D721Med (cell line): ENCODE measurements at regions not wholly inside any gene's neighbourhood (a gene's known extent, or its start where the extent isn't known, plus 50 kb on each side); places are given as distances from the start of the nearest gene placed in this dataset.

Source experiments
- DNase-seq: peaks from one replicate; pipeline ENCODE4 v3.0.0; 2011; ENCODE audit warnings: low spot score; ENCODE audit not compliant: insufficient read length
- FAIRE-seq: peaks from 2 replicates; lab custom pipeline; 2011; peaks lifted over from hg19 to GRCh38; lab: Jason Lieb, UNC
- TF ChIP-seq, protein P1 (sequence below): IDR thresholded peaks from 2 replicates; pipeline ENCODE4 v1.5.1; 2012; ENCODE audit warnings: mild to moderate bottlenecking, control low read depth; ENCODE audit not compliant: insufficient read depth; ENCODE audit errors: missing control alignments

DNA sequence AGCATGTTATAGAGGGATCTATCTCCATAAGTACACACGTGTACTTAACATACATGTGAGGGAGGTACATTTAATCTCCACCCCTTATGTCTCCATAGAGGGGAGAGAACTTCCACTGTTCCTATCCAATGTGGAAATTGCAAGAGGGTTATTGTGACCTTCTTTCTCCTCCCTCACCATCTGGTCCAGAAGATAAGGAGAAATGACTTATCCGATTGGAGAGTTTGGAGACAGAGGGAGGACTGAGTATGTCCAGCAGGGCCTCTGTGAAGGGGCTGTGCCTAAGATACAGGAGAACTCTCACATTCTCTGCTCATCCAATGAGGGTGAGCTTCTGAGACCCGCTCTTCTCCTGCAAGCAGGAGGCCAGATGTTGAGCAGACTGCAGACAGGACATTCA is 113.1 kb downstream of the QDPR start:
- no peak for DNase-seq
- FAIRE-seq, result no peak
- TF ChIP-seq, protein P1, sequence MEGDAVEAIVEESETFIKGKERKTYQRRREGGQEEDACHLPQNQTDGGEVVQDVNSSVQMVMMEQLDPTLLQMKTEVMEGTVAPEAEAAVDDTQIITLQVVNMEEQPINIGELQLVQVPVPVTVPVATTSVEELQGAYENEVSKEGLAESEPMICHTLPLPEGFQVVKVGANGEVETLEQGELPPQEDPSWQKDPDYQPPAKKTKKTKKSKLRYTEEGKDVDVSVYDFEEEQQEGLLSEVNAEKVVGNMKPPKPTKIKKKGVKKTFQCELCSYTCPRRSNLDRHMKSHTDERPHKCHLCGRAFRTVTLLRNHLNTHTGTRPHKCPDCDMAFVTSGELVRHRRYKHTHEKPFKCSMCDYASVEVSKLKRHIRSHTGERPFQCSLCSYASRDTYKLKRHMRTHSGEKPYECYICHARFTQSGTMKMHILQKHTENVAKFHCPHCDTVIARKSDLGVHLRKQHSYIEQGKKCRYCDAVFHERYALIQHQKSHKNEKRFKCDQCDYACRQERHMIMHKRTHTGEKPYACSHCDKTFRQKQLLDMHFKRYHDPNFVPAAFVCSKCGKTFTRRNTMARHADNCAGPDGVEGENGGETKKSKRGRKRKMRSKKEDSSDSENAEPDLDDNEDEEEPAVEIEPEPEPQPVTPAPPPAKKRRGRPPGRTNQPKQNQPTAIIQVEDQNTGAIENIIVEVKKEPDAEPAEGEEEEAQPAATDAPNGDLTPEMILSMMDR, result no peak

DNA sequence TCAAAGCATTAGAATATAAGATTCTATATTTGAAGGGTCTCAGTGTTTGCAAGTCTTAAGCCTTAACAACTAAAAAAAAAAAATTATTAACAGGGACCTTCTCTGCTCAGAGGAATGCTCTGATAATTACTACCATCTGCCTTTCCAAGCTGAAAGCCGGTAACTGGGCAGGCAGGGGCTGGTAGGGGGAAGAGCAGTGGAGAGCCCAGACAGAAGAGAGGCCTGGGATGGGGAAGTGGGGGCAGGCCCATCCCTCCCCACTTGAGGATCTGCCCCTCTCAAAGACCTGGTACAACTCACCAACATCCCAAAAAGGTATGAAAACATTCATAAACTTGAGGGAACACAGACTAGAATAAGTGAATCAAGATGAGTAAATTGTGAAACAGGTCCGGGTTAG is 113.9 kb downstream of the QDPR start:
- no peak for DNase-seq
- no peak for FAIRE-seq
- TF ChIP-seq, protein P1, result no peak

DNA sequence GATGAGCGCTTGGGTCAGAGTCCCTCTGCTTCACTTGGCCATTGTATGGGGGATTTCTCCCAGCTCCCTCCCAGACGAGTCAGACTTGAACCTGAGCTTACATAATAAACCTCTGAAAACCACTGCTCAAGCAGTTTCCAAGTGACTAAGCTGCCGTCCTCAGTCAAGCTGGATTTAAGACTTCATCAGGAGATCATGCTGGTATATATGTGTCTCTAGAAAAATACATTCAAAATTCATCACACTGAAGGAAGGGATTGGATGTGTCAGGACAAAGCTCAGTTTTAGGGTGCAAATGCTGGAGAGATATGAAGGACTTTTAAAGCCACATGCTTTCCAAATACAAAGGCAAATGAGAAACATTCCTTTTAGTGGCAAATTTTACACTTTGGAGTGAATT is 114.3 kb downstream of the QDPR start:
- no peak for FAIRE-seq
- TF ChIP-seq, protein P1, result no peak
- DNase-seq, result no peak

DNA sequence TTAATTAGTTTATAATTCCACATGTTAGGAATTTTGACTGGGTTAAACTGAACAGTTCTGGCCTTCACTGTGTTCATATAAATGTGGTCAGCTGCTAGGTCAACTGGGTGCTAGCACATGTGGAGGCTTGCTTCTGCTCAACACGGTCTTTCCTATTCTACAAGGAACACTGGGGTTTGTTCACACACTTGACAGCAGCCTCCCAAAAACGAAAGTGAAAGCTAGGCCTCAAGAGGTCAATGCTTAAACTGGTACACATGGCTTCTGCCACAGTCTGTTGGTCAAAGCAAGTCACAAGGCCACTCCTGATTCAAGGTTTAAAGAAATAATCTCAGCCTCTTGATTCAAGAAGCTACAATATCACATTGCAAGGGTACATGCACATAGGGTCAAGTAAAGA is 126.5 kb downstream of the QDPR start:
- DNase-seq (no peak), FAIRE-seq (no peak)
- TF ChIP-seq, protein P1, result no peak

DNA sequence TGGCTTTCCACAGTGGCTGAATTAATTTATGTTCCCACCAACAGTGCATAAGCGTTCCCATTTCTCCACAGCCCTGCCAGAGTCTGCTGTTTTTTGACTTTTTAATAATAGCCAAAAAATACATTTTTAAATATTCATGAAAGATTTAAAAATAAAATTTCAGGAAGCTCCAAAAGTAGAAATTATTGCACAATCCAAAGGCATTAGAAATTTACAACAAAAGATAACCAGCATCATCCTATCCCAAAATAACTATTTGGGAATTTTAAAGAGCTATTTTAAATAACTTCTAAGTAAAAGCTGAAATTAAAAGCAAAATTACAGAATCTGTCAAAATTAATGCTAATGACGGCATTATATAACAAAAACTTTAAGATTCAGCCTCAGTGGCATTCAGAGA is 131.5 kb downstream of the QDPR start:
- DNase-seq (no peak), FAIRE-seq (no peak)
- TF ChIP-seq, protein P1, result no peak

DNA sequence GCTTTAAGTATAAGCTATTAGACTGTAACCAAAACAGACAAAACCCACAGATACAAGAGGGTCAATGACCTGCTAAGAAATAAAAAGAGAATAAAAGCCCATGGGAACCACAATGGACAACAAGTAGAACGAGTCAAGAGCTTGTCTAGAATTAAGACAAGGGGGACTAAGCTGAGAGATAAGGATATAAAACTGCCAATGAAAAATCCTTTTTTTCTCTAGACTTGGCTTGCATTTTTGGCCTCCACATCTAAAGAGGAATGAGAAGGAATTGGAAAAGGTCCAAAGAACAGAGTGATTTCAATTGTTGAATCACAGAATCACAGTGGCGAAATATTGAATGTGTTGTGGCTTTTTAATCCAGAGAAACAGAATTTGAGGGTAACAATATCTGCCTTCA is 135.7 kb downstream of the QDPR start:
- DNase-seq (no peak), FAIRE-seq (no peak)
- TF ChIP-seq, protein P1, result no peak

DNA sequence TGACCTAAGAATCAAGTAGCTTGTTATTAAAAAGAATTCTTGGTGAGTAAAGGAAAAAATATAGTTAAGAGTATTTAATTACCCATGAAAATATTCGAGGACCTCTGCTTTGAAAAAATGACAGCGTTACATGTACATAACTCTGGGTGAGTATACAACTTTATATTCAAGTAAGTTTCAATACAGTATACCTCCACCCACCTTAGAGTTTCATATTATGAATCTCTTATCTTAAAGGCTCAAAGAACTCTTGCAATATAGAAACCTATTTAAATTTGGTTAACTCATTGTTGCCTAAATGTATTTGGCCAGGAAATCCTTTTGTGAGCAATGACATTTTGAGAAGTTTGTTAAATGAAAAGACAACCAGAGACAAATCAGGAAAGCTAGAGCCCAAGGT is 138.2 kb downstream of the QDPR start:
- FAIRE-seq (no peak), DNase-seq (no peak)
- TF ChIP-seq, protein P1, result no peak
